GM21786 (cell line): ENCODE measurements at regions not wholly inside any gene's neighbourhood (a gene's known extent, or its start where the extent isn't known, plus 50 kb on each side); places are given as distances from the start of the nearest gene placed in this dataset.

ENCODE experiments used
- ATAC-seq: cut with Tn5 transposase; IDR thresholded peaks from one replicate; pipeline ENCODE4 v1.9.1; 2021; ENCODE audit not compliant: unreplicated experiment

- ATAC-seq, result no peak
Measured at GRCh38 chr18:67300498-67300897, 216.0 kb downstream of the DSEL start.

- ATAC-seq, result no peak
Measured at GRCh38 chr18:67292814-67293213, 223.7 kb downstream of the DSEL start.

- ATAC-seq, result no peak
Measured at GRCh38 chr18:67290421-67290820, 226.1 kb downstream of the DSEL start.

GRCh38 chr18:67285583-67285982 is 230.9 kb downstream of the DSEL start:
- ATAC-seq, result no peak

- ATAC-seq, result no peak
Measured at GRCh38 chr18:67282796-67283195, 233.7 kb downstream of the DSEL start.

- ATAC-seq, result no peak
Measured at GRCh38 chr18:67281746-67282145, 234.8 kb downstream of the DSEL start.

GRCh38 chr18:67280486-67281242 is 235.9 kb downstream of the DSEL start:
- ATAC-seq, result no peak

- no peak for ATAC-seq
Measured at GRCh38 chr18:67279988-67280387, 236.5 kb downstream of the DSEL start.

- no peak for ATAC-seq
Measured at GRCh38 chr18:67278984-67279383, 237.5 kb downstream of the DSEL start.

GRCh38 chr18:67276638-67277037 is 239.9 kb downstream of the DSEL start:
- ATAC-seq, result no peak

GRCh38 chr18:67273288-67273687 is 243.2 kb downstream of the DSEL start:
- no peak for ATAC-seq

- ATAC-seq, result no peak
Measured at GRCh38 chr18:67269206-67269605, 247.3 kb downstream of the DSEL start.

GRCh38 chr18:67268530-67268929 is 248.0 kb downstream of the DSEL start:
- no peak for ATAC-seq

- ATAC-seq, result no peak
Measured at GRCh38 chr18:67266246-67267237, 250.0 kb downstream of the DSEL start.

- ATAC-seq, result no peak
Measured at GRCh38 chr18:67265464-67266245, 250.9 kb downstream of the DSEL start.

- ATAC-seq, result peak; percentile 45
Measured at GRCh38 chr18:67261931-67262552, 254.5 kb downstream of the DSEL start.

GRCh38 chr18:67260841-67261240 is 255.7 kb downstream of the DSEL start:
- no peak for ATAC-seq

GRCh38 chr18:67250776-67251424 is 265.6 kb downstream of the DSEL start:
- ATAC-seq, result no peak

- ATAC-seq, result peak; percentile 49
Measured at GRCh38 chr18:67243799-67244587, 272.5 kb downstream of the DSEL start.
